Hematopoietic multipotent progenitor cell treated with erythropoietin and hydrocortisone succinate and interleukin-3 and kit ligand, for 17 days (in vitro differentiated cells): ENCODE measurements at regions not wholly inside any gene's neighbourhood (a gene's known extent, or its start where the extent isn't known, plus 50 kb on each side); places are given as distances from the start of the nearest gene placed in this dataset.

Experiments used
- DNase-seq: peaks from one replicate; pipeline ENCODE4 v3.0.0-alpha.2; 2015; ENCODE audit warnings: low spot score

DNA sequence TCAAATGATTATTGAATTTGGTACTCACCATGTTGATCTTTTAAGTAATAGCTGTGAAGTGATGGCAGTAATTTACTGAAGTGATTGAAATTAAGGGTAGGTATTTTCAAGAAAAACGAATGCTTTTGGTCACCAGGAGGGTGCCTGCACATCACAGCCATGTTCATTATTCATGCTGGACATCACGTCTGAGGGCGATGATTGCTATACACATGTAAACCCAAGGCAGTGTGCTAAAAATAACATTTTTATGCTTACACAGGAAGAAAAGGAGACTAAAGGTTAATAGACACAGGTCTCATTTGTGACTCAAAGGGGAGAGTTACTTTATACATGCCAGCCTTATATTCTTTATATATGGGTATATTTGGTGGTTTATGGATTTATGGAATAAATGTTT, 1146.0 kb downstream of the NLGN4X start:
- no peak for DNase-seq

DNA sequence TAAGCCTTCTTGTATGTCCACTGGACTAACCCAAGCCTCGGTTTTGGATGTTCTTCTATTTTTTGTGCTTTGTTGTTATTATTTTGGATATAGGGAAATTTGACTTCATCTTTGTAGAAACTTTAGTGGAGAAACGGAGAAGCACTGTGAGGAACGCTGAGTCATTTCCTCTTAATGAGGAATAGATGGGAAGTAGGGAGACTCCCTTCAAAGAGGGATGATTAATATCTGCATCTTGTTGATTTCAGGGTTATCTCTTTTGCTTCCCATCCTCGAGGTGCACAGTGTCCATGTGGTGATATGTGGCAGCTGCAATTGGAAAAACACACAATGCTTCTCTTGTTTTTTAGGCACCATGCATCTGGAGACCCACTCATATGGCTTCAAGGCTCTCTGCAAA, 1147.9 kb downstream of the NLGN4X start:
- no peak for DNase-seq

DNA sequence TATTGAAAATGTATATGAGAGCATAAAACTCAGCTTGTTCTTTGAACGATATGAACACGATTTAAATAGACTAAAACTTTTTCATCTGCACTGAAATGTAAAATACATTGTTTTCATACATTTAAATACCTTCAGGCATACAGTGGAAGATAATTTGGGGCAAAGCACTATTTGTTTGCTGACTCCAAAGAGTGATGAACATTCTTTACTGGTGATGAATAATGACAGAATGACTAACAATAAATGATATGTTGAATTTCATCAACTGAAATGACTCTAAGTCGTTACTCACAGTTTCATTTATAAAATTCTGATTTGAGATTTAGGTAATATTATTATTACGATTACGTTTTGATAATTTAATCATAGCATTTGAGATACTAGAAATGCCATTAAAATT, 1160.1 kb downstream of the NLGN4X start:
- DNase-seq = no peak

DNA sequence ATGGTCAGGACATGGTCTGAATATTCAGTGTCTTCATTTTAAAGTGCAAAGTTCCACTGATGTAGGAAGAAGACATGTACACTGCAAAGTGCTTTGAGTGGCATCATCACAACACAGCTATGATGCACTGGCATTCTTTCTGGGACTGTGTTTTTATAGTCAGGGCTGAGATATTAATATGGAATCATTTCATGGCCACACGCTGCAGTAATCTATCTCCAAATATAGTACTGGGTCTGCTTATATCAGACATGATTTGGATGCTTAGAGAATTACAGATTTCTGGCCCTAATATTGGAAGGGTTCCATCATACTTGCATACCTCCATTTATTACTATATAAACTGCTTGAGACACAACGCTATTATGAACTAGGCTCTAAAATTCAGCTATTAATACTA, 1170.9 kb downstream of the NLGN4X start:
- DNase-seq = no peak

DNA sequence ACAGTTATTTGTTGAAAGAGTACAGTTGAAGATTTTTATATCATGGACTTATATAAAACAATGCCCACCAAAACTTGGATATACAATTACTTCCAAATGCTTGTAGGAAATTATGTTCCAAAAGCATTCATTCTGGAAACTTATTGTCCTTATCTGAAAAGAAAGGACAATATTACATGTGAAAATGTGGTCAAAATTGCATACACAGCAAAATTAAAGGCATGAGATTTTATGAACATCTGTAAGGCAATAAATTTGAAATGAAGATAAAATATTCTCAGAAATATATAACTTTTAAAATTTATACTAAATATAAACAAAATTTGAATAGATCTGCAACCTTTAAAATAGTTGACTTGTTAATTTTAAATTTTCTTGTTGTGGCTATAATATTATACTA, 1173.8 kb downstream of the NLGN4X start:
- no peak for DNase-seq

DNA sequence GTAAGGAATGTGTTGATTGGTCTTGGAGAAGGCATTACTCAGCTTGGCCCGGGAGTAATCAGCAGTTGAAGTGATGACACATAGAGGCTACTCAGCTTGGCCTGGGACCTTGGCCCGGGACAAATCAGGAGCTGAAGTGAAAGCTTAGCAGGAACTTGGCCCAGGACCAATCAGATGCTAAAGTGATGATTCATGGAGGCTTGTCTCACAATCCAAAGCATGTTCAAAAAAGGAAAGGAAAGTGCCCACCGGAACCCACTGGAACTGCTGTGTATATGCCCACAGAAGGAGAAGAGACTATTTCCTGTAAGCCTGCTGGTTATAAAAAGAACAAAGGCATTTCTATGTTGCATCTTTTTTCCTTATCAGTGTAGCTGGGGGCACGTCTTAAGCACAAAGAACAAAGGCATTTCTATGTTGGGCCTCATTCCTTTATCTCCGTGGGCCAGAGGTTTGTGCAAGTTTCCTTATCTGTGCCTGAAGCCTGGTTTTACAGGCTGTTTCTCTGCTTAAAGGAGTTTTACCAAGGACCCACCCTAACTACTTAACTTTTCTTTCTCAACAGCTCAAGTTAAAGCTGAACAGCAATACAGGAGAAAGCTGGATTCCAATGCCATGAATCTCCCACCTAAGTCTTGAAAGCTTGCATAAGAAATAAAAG, 1176.7 kb downstream of the NLGN4X start:
- DNase-seq = no peak

DNA sequence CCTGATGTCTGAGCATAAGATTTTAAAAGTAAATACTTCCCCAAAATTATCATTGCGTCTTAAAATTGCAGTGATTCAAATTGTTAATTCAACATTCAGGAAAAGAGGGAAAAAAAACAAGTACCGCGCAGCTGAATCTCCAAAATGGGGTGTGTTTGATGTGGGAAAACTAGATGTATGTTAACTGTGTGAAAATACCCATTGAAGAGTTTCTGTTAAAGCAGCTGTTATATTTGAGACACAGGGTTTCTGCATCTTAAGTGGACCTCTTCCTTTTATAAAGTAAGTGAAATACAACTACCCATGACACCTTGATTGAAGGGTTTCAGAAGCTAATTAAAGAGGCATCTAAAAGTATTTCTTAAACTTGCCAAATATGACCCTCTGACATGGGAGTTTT, 1186.1 kb downstream of the NLGN4X start:
- no peak for DNase-seq

DNA sequence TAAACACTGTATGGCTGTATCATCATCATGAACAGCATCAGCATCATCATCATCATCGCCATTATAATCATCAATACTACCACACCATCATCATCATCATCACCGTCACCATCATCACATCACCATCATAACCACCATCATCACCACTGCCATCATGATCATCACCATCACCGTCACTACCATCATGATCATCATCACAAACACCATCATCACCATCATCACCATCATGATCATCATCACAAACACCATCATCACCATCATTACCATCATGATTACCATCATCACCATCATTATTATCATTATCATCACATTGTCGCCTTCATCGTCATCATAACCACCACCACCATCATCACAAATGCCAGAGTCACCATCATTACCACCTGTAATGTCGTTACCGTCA, 1196.9 kb downstream of the NLGN4X start:
- no peak for DNase-seq

DNA sequence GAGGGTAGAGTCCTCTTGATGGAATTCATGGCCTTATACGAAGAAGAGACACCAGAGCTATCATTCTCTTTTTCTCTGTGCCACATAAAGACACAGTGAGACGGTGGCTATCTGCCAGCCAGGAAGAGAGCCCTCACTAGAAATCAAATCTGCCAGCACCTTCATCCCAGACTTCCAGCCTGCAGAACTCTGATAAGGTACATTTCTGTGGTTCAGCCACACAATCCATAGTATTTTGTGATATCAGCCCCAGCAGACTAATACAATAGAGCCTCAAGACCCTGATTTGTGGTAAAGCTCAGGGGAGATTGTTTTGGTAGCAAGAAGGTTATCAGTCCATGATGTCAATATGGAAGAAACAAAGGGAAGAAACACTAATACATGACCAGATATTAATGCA, 1213.2 kb downstream of the NLGN4X start:
- DNase-seq = no peak

DNA sequence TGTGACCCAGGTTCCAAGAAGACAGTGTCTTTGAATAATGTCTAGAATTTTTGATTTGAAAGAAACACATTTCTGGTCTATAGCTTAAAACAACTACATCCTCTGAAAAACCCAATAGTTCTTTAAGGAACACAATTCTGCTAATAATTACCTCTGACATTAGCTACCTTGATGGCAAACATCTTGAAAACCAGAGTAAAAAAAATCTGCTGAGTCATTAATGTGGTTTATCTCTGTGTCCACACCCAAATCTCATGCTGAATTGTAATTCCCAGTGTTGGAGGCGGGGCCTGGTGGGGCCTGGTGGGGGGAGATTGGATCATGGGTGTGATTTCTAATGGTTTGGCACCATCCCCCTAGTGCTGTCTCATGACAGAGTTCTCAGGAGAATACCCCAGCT, 1233.8 kb downstream of the NLGN4X start:
- no peak for DNase-seq

DNA sequence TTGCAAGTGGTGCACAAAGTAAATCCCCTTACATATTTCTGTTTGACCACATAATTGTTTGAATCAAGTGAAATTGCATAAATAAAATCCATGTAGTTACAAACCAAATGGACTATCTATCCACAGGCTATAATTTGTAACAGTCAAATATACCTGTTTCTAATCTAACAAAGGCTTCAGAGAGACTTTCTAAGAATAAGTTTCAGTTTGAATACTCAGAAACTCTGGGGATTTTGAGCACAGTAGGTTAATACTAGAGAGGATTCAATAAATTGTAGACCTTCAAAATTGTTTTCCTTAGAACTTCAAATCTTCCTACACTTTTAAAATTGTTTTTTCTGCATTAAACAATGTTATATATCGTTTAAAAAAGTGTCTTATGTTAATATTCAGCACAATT, 1250.1 kb downstream of the NLGN4X start:
- DNase-seq = no peak

DNA sequence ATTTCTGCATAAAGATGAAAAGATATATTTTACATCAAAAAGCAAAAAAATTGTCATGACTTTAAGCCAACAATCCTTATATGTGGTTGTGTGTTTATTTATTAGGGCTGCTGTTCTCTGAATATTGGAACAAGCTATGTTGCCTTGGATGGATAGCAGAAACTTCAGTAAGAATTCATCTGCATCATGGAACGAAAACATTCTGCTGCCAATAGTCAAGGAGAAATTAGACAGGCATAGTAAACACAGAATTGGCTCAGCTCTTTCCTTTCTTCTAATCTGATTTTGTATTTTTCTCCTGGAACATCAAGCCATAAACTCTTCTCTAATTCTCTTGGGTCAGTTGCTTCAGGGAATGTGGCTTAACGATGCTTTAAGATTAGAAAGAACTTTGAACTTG, 1257.0 kb downstream of the NLGN4X start:
- no peak for DNase-seq

DNA sequence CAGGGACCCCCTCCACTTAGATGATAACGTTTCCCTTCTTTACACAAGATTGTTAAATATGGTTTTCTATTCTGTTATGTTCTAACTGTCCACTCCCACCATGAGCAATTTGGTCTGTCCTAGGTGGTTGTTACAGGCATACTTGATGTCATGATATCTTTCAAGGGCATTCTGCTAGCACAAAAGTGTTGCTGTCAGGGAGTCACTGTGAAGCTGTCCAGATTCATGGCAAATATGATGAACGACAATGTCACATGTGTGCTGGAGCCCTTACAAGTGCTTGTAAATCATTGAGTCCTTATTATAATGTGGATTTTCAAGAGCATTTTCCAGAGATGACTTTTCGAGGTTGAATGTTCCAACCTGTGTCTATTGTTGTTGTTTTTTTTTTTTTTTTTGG, 1250.7 kb upstream of the PRKX start:
- DNase-seq = no peak

DNA sequence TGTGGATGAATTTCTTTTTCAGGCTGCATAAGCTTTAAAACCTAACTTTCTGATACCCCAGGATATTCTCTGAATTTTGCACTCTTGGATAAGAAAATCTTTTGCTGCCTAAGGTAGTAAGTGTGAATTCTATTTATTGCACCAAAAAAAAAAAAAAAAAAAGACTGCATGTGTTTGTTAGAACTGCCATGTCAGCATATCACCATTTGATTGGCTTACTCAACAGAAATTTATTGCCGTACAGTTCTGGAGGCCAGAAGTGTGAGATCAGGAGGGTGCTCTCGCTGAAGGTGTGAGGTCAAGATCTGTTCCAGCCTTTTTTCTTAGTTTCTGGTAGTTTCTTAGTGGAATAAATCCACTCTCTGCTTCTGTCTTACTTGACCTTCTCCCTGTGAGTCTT, 1250.0 kb upstream of the PRKX start:
- no peak for DNase-seq

DNA sequence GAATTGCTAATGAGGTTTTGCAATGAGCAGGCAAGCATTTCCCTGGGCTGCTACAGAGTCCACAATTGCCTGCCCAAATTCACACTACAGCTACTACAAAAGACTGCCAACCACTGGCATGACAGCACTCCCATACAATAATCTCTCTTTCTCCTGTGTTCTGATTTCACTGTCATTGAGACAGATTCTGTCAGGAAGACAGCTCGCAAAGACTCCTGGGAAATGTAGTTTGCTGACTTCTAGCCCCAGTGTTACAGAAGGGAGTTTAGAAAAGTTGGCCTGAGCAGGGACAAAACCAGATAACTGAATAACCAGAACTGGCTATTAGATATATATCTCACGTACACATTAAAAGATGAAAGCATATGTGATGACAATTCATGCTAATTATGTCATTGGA, 1231.3 kb upstream of the PRKX start:
- no peak for DNase-seq

DNA sequence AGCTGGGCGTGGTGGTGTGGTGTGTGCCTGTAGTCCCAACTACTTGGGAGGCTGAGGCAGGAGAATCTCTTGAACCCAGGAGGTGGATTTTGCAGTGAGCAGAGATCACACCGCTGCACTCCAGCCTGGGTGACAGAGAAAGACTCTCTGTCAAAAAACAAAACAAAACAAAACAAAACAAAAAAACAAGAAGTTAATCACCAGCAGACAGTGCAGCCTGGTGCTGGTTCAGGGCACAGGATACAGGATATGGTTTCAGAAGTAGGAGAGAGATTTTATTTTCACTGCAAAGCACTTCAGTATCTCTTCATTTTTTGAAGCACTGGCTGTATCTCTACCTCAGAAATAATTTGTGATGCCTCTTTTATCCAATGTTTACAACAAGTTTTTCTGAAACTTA, 1222.9 kb upstream of the PRKX start:
- no peak for DNase-seq

DNA sequence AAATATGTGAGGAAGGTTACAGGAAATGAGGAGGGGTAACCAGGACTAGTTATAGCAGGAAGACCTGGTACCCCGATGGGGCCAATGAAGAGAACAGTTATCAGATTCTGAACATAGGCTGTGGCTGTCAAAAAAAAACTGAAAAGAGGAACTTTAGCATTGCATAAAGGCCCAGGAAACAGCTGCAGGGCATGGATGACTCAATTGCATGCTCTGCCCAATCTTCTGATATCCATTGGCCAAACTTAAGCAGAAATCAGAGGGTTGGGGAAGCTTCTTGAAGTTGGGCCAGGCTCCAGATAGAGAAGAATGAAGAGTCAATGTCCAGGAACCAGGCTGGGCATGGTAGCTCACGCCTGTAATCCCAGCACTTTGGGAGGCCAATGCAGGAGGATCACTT, 1222.4 kb upstream of the PRKX start:
- DNase-seq = no peak

DNA sequence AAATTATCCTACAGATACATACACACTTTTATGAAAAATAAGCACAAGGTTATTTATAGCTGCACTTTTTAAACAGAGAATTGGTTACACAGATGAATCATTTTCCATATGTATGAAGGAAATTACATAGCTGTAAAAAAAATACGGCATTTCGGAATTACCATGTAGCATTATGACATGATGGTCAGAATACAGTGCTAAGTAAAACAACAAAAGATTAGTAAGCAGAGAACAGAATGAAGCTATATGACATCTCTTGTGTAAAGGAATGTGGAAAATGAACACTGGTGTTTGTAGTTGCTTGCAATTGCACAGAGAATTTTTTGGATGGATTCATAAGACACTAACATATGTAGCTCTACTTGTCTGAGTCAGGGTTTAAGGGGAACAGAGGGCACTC, 1222.0 kb upstream of the PRKX start:
- DNase-seq = no peak

DNA sequence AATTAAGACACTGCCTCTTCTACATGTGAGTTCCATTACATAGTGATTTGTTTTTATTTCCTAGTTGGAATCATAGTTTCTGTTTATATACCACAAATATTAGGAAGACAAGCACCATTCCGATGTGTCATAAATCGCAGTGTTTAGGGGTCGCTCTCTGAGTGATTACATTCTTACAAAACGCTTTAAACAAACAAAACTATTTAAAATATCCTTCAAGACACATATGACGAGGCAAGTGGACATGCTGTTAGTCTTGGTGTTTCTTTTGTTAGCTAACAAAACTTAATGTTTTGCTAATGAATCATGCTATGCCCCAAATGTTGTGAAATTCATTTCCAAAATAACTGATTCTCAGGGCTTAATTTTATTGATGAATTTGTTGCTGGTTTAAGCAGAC, 1219.3 kb upstream of the PRKX start:
- no peak for DNase-seq

DNA sequence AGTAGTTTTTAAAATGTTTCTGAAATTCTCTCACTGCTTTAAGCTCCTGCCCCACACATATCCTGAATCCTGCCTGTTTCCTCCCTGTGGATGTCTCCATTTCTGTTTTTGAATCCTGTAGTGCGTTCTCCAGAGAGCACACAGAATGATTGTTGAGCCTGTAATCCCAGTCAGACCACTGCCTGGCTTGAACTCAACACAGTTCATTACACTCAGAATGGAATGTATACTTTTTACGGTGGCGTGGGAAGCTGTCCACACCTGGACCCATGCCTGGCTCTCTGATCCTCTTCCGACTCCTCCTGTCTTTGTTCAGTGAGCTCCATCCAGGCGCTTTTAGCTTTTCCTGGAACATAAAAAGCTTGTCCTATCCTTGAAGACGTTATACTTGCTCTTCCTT, 1217.0 kb upstream of the PRKX start:
- DNase-seq = no peak

DNA sequence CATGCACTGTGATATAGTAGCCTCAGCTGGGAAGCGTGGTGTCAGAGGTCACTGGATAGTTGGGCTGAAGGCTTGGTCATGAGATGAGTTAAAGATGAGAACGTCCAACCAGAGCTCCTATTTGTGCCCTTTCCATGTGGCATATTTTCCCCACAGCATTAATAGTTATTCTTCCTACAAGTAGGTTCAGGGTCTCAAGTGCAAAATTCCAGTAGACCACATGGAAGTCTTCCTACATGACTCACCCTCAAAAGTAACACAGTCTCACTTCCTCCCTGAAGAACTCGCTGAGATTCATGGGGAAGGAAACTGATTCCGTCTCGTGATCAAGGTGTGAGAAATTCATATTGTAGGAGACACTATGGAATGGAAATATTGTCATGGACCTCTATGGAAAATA, 1212.5 kb upstream of the PRKX start:
- no peak for DNase-seq

DNA sequence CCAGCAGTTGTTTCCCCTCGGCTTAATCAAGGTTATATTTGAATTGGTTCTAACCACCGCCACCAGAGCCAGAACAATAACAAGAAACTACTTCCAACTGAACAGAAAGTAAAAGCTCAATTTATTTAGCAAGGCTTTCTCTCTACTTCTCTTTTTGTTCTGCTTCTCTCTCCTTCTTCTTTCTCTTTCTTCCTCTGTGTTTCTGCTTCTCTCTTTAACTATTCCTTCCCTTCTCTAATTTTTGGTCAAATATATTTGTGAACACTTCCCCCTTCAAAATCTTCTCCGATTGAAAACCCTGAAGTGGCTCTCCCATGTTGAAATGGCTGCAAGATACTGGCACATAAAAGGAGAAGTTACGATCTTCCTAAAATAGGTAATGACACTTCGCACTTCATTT, 1195.9 kb upstream of the PRKX start:
- no peak for DNase-seq

DNA sequence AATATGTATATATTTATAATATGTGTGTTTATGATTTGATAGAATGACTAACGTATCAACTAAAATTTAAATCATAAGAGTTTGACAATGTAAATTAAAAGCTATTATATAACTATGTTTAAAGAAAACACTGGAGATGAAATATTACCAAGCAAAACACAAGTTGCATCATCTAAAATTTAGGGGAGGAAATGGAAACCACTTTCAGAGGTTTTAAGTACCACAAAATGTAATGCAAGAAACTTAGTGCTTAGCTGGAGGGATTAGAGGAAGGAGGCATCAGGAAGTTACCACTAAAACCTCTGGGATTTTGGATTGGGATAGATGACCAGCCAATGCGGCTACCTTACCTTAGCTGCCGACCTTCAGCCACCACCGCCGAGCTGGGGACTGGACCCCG, 1192.1 kb upstream of the PRKX start:
- DNase-seq = no peak

DNA sequence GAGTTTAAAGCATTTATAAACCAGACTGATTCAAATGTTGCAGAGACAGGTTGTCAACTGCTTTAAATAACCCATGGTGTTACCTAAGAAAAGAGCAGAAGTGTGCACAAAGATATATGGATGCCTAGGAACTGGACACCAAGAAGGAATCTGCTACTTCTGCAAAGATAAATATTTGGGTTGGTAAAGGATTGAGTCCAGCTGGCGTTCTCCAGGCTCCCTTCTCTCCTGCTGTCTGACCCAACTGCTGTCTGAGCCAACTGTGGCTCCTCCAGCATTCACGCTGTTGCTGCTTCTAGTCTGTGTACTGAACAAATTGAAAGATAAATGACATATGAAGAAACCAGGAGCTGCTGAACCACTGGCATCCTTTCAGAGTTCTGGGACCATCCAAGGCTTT, 1167.8 kb upstream of the PRKX start:
- DNase-seq = no peak

DNA sequence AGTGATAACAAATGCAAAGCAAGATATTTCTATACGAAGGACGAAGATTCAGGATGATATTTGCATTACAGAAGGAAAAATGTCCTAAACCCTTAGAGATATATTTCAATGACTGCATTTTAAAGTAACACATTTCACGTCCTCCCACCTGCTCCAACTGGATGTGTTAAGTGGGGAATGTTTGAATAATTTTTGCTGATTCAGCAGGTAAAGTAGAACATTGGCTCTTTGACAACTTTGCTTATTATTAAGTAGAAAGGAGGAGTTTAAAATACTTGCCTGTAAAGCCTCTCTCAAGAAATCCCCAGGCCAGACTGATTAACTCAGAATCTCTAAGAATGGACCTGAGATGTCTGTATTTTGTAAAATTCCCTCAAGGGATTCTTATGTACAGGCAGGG, 1165.2 kb upstream of the PRKX start:
- no peak for DNase-seq
